HEK293T (cell line): ENCODE measurements at regions not wholly inside any gene's neighbourhood (a gene's known extent, or its start where the extent isn't known, plus 50 kb on each side); places are given as distances from the start of the nearest gene placed in this dataset.

Experiments used
- BHLHE40 ChIP-seq: fragments of 450-650 bp; IDR thresholded peaks from 2 replicates; pipeline ENCODE4 v1.6.1; 2016; ENCODE audit warnings: mild to moderate bottlenecking, moderate library complexity, borderline replicate concordance
- CTBP1 ChIP-seq: fragments of 450-650 bp; IDR thresholded peaks from 2 replicates; pipeline ENCODE4 v1.6.1; 2016; ENCODE audit warnings: borderline replicate concordance
- ELF4 ChIP-seq: fragments of 450-650 bp; IDR thresholded peaks from 2 replicates; pipeline ENCODE4 v1.6.1; 2017; ENCODE audit warnings: antibody characterized with exemption
- HDGF ChIP-seq: fragments of 450-650 bp; IDR thresholded peaks from 2 replicates; pipeline ENCODE4 v1.6.1; 2017; ENCODE audit warnings: antibody characterized with exemption, borderline replicate concordance
- L3MBTL2 ChIP-seq: fragments of 450-650 bp; conservative IDR thresholded peaks from 2 replicates; pipeline ENCODE4 v1.6.1; 2016; ENCODE audit warnings: mild to moderate bottlenecking
- LEF1 ChIP-seq: fragments of 450-650 bp; IDR thresholded peaks from 2 replicates; pipeline ENCODE4 v1.6.1; 2017; ENCODE audit warnings: mild to moderate bottlenecking, borderline replicate concordance
- SP1 ChIP-seq: fragments of 450-650 bp; IDR thresholded peaks from 2 replicates; pipeline ENCODE4 v1.6.1; 2017
- SUZ12 ChIP-seq: fragments of 450-650 bp; IDR thresholded peaks from 2 replicates; pipeline ENCODE4 v1.6.1; 2016; ENCODE audit warnings: mild to moderate bottlenecking
- TARDBP ChIP-seq: fragments of 450-650 bp; IDR thresholded peaks from 2 replicates; pipeline ENCODE4 v1.6.1; 2016
- ZNF384 ChIP-seq: fragments of 450-650 bp; IDR thresholded peaks from 2 replicates; pipeline ENCODE4 v1.6.1; 2016

- TF ChIP-seq ELF4 (no peak), SP1 (no peak), HDGF (no peak), BHLHE40 (no peak), L3MBTL2 (no peak), ZNF384 (no peak), TARDBP (no peak), SUZ12 (no peak), CTBP1 (no peak), LEF1 (no peak)
Measured at GRCh38 chr17:5826384-5826783, 242.1 kb upstream of the NLRP1 start.
